ENCODE measurements at regions not wholly inside any gene's neighbourhood (a gene's known extent, or its start where the extent isn't known, plus 50 kb on each side); places are given as distances from the start of the nearest gene placed in this dataset.

DNA sequence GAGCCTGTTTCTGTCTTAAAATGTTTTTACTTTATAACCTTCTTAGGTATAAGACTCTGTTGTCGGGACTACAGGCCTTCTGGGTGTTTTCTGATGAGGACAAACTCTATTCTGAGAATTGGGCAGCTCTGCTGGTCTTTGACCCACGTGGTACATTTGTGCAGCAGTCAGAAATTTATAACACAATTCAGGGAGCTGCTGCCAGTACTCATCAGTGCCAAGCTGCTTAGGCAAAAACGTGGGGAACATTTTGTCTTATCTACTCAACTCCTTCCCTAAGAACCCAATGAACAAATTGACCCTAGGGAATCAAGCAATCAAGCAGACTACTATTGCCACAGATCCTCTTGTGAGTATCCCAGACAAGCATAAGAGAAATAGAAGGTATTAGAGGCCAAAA, 180.7 kb upstream of the PDZRN3 start:
- no peak for DNase-seq
- Histone ChIP-seq H3K27me3 (replicated peaks; ENCODE audit: control insufficient read depth, insufficient read depth, low read length) (no peaks in the 10 kb centered on the region), H3K4me1 (no peaks in the 10 kb centered on the region), H3K4me3 (ENCODE audit: low read depth, low read length) (no peak overlapping the region), H3K9me3 (no peaks in the 10 kb centered on the region), H3K36me3 (ENCODE audit: control insufficient read depth, insufficient read depth, low read length) (no peaks in the 10 kb centered on the region)
- H3K27ac Mint-ChIP-seq (ENCODE audit: unreplicated experiment) = no peak overlapping the region
- ChIA-PET CTCF (no interaction called here), POLR2A (no interaction called here)
- TF ChIP-seq, protein P1, sequence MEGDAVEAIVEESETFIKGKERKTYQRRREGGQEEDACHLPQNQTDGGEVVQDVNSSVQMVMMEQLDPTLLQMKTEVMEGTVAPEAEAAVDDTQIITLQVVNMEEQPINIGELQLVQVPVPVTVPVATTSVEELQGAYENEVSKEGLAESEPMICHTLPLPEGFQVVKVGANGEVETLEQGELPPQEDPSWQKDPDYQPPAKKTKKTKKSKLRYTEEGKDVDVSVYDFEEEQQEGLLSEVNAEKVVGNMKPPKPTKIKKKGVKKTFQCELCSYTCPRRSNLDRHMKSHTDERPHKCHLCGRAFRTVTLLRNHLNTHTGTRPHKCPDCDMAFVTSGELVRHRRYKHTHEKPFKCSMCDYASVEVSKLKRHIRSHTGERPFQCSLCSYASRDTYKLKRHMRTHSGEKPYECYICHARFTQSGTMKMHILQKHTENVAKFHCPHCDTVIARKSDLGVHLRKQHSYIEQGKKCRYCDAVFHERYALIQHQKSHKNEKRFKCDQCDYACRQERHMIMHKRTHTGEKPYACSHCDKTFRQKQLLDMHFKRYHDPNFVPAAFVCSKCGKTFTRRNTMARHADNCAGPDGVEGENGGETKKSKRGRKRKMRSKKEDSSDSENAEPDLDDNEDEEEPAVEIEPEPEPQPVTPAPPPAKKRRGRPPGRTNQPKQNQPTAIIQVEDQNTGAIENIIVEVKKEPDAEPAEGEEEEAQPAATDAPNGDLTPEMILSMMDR (IDR thresholded peaks at IDR 0.05; ENCODE audit: insufficient read depth in 1 of 2, low read depth in 1 of 2, low read length in 1 of 2, severe bottlenecking in 1 of 2, unreplicated experiment in 1 of 2) = no peak
- no peaks in the 10 kb centered on the region for H3K36me3 Mint-ChIP-seq (ENCODE audit: insufficient read depth, unreplicated experiment)
- no peak overlapping the region for H3K4me3 Mint-ChIP-seq (ENCODE audit: unreplicated experiment)
- BruUV-seq (replicated peaks) = no TSS peak
- H3K9me3 Mint-ChIP-seq (ENCODE audit: unreplicated experiment) = no peaks in the 10 kb centered on the region
- intact Hi-C loops (cut with micrococcal nuclease; ENCODE audit: unreplicated experiment) = no loop called here
- H3K4me1 Mint-ChIP-seq (ENCODE audit: low read depth, unreplicated experiment) = no peaks in the 10 kb centered on the region
- H3K27me3 Mint-ChIP-seq (ENCODE audit: insufficient read depth, unreplicated experiment) = no peaks in the 10 kb centered on the region

- H3K4me3 Mint-ChIP-seq (ENCODE audit: unreplicated experiment) = no peak overlapping the region
- DNase-seq = no peak
- BruUV-seq (replicated peaks) = no TSS peak
- Histone ChIP-seq H3K36me3 (ENCODE audit: control insufficient read depth, insufficient read depth, low read length) (no peaks in the 10 kb centered on the region), H3K4me1 (no peaks in the 10 kb centered on the region), H3K9me3 (no peaks in the 10 kb centered on the region), H3K4me3 (ENCODE audit: low read depth, low read length) (no peak overlapping the region), H3K27me3 (replicated peaks; ENCODE audit: control insufficient read depth, insufficient read depth, low read length) (no peaks in the 10 kb centered on the region)
- POLR2A ChIA-PET = no interaction called here
- CTCF ChIA-PET = no interaction called here
- no peaks in the 10 kb centered on the region for H3K4me1 Mint-ChIP-seq (ENCODE audit: low read depth, unreplicated experiment)
- H3K36me3 Mint-ChIP-seq (ENCODE audit: insufficient read depth, unreplicated experiment) = no peaks in the 10 kb centered on the region
- H3K27me3 Mint-ChIP-seq (ENCODE audit: insufficient read depth, unreplicated experiment) = no peaks in the 10 kb centered on the region
- no peaks in the 10 kb centered on the region for H3K9me3 Mint-ChIP-seq (ENCODE audit: unreplicated experiment)
- intact Hi-C loops (cut with micrococcal nuclease; ENCODE audit: unreplicated experiment) = no loop called here
- TF ChIP-seq, protein P1 (IDR thresholded peaks at IDR 0.05; ENCODE audit: insufficient read depth in 1 of 2, low read depth in 1 of 2, low read length in 1 of 2, severe bottlenecking in 1 of 2, unreplicated experiment in 1 of 2) = no peak
- no peak overlapping the region for H3K27ac Mint-ChIP-seq (ENCODE audit: unreplicated experiment)
Measured at GRCh38 chr3:73804204-73804603, 179.5 kb upstream of the PDZRN3 start.

DNA sequence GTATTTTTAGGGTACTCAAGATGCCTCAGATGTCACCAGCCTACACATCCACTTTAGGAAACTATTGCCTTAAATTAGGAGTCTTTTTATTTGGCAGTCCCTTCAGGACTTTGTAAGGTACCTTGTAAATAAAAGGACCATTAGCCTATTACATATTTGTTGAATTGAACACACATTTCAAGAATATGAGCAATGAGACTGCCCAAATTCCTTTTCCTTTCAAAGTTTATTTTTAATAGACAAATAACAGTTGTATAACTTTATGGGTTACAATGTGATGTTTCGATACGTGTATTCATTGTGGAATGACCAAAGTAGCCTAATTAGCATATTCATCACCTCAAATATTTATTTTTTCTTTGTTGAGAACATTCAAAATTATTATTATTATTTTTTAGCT, 176.7 kb upstream of the PDZRN3 start:
- no peaks in the 10 kb centered on the region for H3K36me3 Mint-ChIP-seq (ENCODE audit: insufficient read depth, unreplicated experiment)
- no peak for DNase-seq
- no peak overlapping the region for H3K27ac Mint-ChIP-seq (ENCODE audit: unreplicated experiment)
- BruUV-seq (replicated peaks) = no TSS peak
- Histone ChIP-seq H3K9me3 (no peaks in the 10 kb centered on the region), H3K4me1 (no peaks in the 10 kb centered on the region), H3K36me3 (ENCODE audit: control insufficient read depth, insufficient read depth, low read length) (no peaks in the 10 kb centered on the region), H3K27me3 (replicated peaks; ENCODE audit: control insufficient read depth, insufficient read depth, low read length) (no peaks in the 10 kb centered on the region), H3K4me3 (ENCODE audit: low read depth, low read length) (no peak overlapping the region)
- intact Hi-C loops (cut with micrococcal nuclease; ENCODE audit: unreplicated experiment) = no loop called here
- no peak overlapping the region for H3K4me3 Mint-ChIP-seq (ENCODE audit: unreplicated experiment)
- POLR2A ChIA-PET = no interaction called here
- TF ChIP-seq, protein P1 (IDR thresholded peaks at IDR 0.05; ENCODE audit: insufficient read depth in 1 of 2, low read depth in 1 of 2, low read length in 1 of 2, severe bottlenecking in 1 of 2, unreplicated experiment in 1 of 2) = no peak
- no peaks in the 10 kb centered on the region for H3K27me3 Mint-ChIP-seq (ENCODE audit: insufficient read depth, unreplicated experiment)
- CTCF ChIA-PET = no interaction called here
- no peaks in the 10 kb centered on the region for H3K9me3 Mint-ChIP-seq (ENCODE audit: unreplicated experiment)
- no peaks in the 10 kb centered on the region for H3K4me1 Mint-ChIP-seq (ENCODE audit: low read depth, unreplicated experiment)

Measured in Caco-2 (cell line).